ENCODE measurements at regions not wholly inside any gene's neighbourhood (a gene's known extent, or its start where the extent isn't known, plus 50 kb on each side); places are given as distances from the start of the nearest gene placed in this dataset.

GRCh38 chr10:29837586-29837985, 202.8 kb upstream of the SVIL start:
- ChIA-PET POLR2A (no interaction called here), CTCF (no interaction called here)
- H3K36me3 ChIP-seq (ENCODE audit: control insufficient read depth in 2 of 2, insufficient read depth in 1 of 2, low read length in 2 of 2): no peaks in the 10 kb centered on the region
- TF ChIP-seq ATF2 (tag by site-specific recombination; IDR thresholded peaks at IDR 0.05; ENCODE audit: low read depth) (no peak), ZNF138 (tag by site-specific recombination; IDR thresholded peaks at IDR 0.05; ENCODE audit: borderline replicate concordance) (no peak), KLF16 (tag by site-specific recombination; IDR thresholded peaks at IDR 0.05) (no peak), ZNF211 (tag by site-specific recombination; IDR thresholded peaks at IDR 0.05; ENCODE audit: low read depth) (no peak), ZBTB48 (tag by site-specific recombination; IDR thresholded peaks at IDR 0.05) (no peak), OSR2 (tag by site-specific recombination; IDR thresholded peaks at IDR 0.05) (no peak), YY2 (tag by site-specific recombination; IDR thresholded peaks at IDR 0.05) (no peak), ZBTB10 (tag by site-specific recombination; IDR thresholded peaks at IDR 0.05) (no peak), SP7 (tag by site-specific recombination; IDR thresholded peaks at IDR 0.05) (no peak), PATZ1 (tag by site-specific recombination; IDR thresholded peaks at IDR 0.05) (no peak), KLF17 (tag by site-specific recombination; IDR thresholded peaks at IDR 0.05) (no peak), ZNF311 (tag by site-specific recombination; IDR thresholded peaks at IDR 0.05; ENCODE audit: borderline replicate concordance) (no peak), ZNF223 (tag by site-specific recombination; IDR thresholded peaks at IDR 0.05) (no peak), ZNF416 (tag by site-specific recombination; IDR thresholded peaks at IDR 0.05) (no peak)
- no peak overlapping the region for H3K4me3 ChIP-seq (ENCODE audit: low read depth, low read length)
- no peaks in the 10 kb centered on the region; the same call in 1 of the 2 replicates for H3K4me1 ChIP-seq (ENCODE audit: control insufficient read depth, insufficient read depth, low read length)
- H3K27ac ChIP-seq (ENCODE audit: extremely low read depth, low read depth, low read length): no peak overlapping the region
- H3K9me3 ChIP-seq (ENCODE audit: control insufficient read depth, insufficient read depth, low read depth, low read length): no peaks in the 10 kb centered on the region

GRCh38 chr10:29836396-29836795, 201.6 kb upstream of the SVIL start:
- Histone ChIP-seq H3K36me3 (ENCODE audit: control insufficient read depth in 2 of 2, insufficient read depth in 1 of 2, low read length in 2 of 2) (no peaks in the 10 kb centered on the region), H3K9me3 (ENCODE audit: control insufficient read depth, insufficient read depth, low read depth, low read length) (no peaks in the 10 kb centered on the region), H3K4me3 (ENCODE audit: low read depth, low read length) (no peak overlapping the region), H3K4me1 (ENCODE audit: control insufficient read depth, insufficient read depth, low read length) (no peaks in the 10 kb centered on the region; the same call in 1 of the 2 replicates), H3K27ac (ENCODE audit: extremely low read depth, low read depth, low read length) (no peak overlapping the region)
- CTCF ChIA-PET: interaction anchor here (1.5 kb wide), 1 partner anchor 22 kb away, joined by 4 read pairs; no protein-coding TSS in a partner anchor
- POLR2A ChIA-PET: interaction anchor here (0.6 kb wide), 1 partner anchor 912 kb away, joined by 9 read pairs; no protein-coding TSS in a partner anchor
- TF ChIP-seq PRDM10 (tag by site-specific recombination; IDR thresholded peaks at IDR 0.05) (no peak), ZBTB11 (tag by site-specific recombination; conservative IDR thresholded peaks at IDR 0.05; ENCODE audit: low read depth) (no peak), ZBTB21 (tag by site-specific recombination; IDR thresholded peaks at IDR 0.05) (no peak), ZFP69B (tag by site-specific recombination; IDR thresholded peaks at IDR 0.05) (no peak), ZNF514 (tag by site-specific recombination; IDR thresholded peaks at IDR 0.05) (no peak), YY1 (tag by site-specific recombination; IDR thresholded peaks at IDR 0.05) (no peak), ZNF530 (tag by site-specific recombination; IDR thresholded peaks at IDR 0.05; ENCODE audit: low read depth) (no peak), SP2 (tag by site-specific recombination; IDR thresholded peaks at IDR 0.05) (no peak)
